DOHH2 (cell line): ENCODE measurements at regions not wholly inside any gene's neighbourhood (a gene's known extent, or its start where the extent isn't known, plus 50 kb on each side); places are given as distances from the start of the nearest gene placed in this dataset.

Source experiments
- EZH2phosphoT487 ChIP-seq: fragments of 200-600 bp; sonication (generic); IDR thresholded peaks from 2 replicates; pipeline ENCODE4 v1.6.1; 2017; ENCODE audit warnings: borderline replicate concordance, mild to moderate bottlenecking, antibody characterized with exemption, low read length, moderate library complexity, mixed read lengths
- TF ChIP-seq, protein P1 (sequence below): fragments of 200-600 bp; sonication (generic); IDR thresholded peaks from one replicate; pipeline ENCODE4 v1.5.1; 2014; ENCODE audit warnings: antibody characterized with exemption, mild to moderate bottlenecking, low read depth, low read length; ENCODE audit not compliant: poor library complexity, severe bottlenecking

DNA sequence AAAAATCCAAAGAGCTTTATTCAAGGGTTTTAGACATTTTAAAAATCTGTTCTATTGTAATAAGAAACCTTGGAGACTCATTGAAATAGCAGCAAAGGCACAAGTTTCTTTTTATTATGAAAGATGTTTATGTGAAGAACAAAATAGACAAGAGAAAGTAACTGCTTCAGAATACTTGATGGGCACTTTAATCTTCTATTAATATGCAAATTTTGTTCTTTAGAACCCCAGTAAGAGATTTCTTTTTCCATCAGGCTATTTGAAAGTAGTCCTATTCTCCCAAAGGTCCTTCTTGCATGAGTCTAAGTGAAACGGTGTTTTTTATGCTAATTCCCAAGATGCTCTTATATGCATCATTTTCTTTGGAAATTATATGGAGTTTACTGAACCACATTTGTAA, 602.0 kb downstream of the EFNA5 start:
- TF ChIP-seq, protein P1, sequence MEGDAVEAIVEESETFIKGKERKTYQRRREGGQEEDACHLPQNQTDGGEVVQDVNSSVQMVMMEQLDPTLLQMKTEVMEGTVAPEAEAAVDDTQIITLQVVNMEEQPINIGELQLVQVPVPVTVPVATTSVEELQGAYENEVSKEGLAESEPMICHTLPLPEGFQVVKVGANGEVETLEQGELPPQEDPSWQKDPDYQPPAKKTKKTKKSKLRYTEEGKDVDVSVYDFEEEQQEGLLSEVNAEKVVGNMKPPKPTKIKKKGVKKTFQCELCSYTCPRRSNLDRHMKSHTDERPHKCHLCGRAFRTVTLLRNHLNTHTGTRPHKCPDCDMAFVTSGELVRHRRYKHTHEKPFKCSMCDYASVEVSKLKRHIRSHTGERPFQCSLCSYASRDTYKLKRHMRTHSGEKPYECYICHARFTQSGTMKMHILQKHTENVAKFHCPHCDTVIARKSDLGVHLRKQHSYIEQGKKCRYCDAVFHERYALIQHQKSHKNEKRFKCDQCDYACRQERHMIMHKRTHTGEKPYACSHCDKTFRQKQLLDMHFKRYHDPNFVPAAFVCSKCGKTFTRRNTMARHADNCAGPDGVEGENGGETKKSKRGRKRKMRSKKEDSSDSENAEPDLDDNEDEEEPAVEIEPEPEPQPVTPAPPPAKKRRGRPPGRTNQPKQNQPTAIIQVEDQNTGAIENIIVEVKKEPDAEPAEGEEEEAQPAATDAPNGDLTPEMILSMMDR: no peak
- no peak for TF ChIP-seq EZH2phosphoT487
